HEK293 (cell line): ENCODE measurements at regions not wholly inside any gene's neighbourhood (a gene's known extent, or its start where the extent isn't known, plus 50 kb on each side); places are given as distances from the start of the nearest gene placed in this dataset.
A peak's percentile ranks its signal among the peaks of the same experiment; 100 is the strongest.

Experiments used
- CTCF ChIA-PET: fragments of 350-600 bp; formaldehyde crosslinking; extraction: SDS; loops from one replicate; lab custom pipeline; 2021; ENCODE audit warnings: antibody characterized with exemption; lab: Yijun Ruan, JAX
- POLR2A ChIA-PET: fragments of 300-600 bp; formaldehyde crosslinking; extraction: SDS; loops from one replicate; lab custom pipeline; 2020; ENCODE audit warnings: antibody characterized with exemption, inconsistent platforms; lab: Yijun Ruan, JAX
- H3K27ac ChIP-seq: fragments of 200-500 bp; sonication (Bioruptor generic); 2 replicates; pipeline ENCODE4 v1.5.1; 2014; ENCODE audit warnings: low read depth, low read length, control low read depth, inconsistent platforms; ENCODE audit errors: extremely low read depth
- H3K36me3 ChIP-seq, 2 experiments: fragments of 200-500 bp in 1 of 2; sonication (Bioruptor generic) in 1 of 2; 1 replicate in 1 of 2; 2 replicates in 1 of 2; pipeline ENCODE4 v1.5.1; 2014 to 2017; ENCODE audit warnings: inconsistent platforms in 2 of 2, low read length in 2 of 2; ENCODE audit not compliant: control insufficient read depth in 2 of 2, insufficient read depth in 1 of 2
- H3K4me1 ChIP-seq: fragments of 200-500 bp; sonication (Bioruptor generic); 2 replicates; pipeline ENCODE4 v1.5.1; 2014; ENCODE audit warnings: mild to moderate bottlenecking, low read length, inconsistent platforms; ENCODE audit not compliant: control insufficient read depth, insufficient read depth
- H3K4me3 ChIP-seq: 2 replicates; pipeline ENCODE4 v1.5.1; 2011; ENCODE audit warnings: low read depth, mild to moderate bottlenecking, control low read depth, low read length, moderate library complexity
- H3K9me3 ChIP-seq: fragments of 200-500 bp; sonication (Bioruptor generic); 2 replicates; pipeline ENCODE4 v1.5.1; 2014; ENCODE audit warnings: low read depth, low read length, inconsistent platforms; ENCODE audit not compliant: control insufficient read depth, insufficient read depth
- BCL6B ChIP-seq: fragments of 450-650 bp; formaldehyde crosslinking; IDR thresholded peaks from 2 replicates; pipeline ENCODE4 v1.5.1; 2017; ENCODE audit warnings: missing biosample characterization, missing genetic modification characterization
- HOXC10 ChIP-seq: sonication (generic); formaldehyde crosslinking; IDR thresholded peaks from 2 replicates; pipeline ENCODE4 v1.8.1; 2023; ENCODE audit warnings: mild to moderate bottlenecking, missing genetic modification reagents
- KLF10 ChIP-seq: fragments of 450-650 bp; IDR thresholded peaks from 2 replicates; pipeline ENCODE4 v1.5.1; 2018; ENCODE audit warnings: missing biosample characterization, mild to moderate bottlenecking, missing genetic modification characterization
- PRDM2 ChIP-seq: fragments of 450-650 bp; formaldehyde crosslinking; IDR thresholded peaks from 2 replicates; pipeline ENCODE4 v1.5.1; 2016; ENCODE audit warnings: missing biosample characterization, missing genetic modification characterization, borderline replicate concordance
- RBAK ChIP-seq: fragments of 450-650 bp; formaldehyde crosslinking; IDR thresholded peaks from 2 replicates; pipeline ENCODE4 v1.5.1; 2016; ENCODE audit warnings: missing biosample characterization, missing genetic modification characterization
- ZBTB1 ChIP-seq: fragments of 450-650 bp; formaldehyde crosslinking; IDR thresholded peaks from 2 replicates; pipeline ENCODE4 v1.5.1; 2016; ENCODE audit warnings: missing biosample characterization, missing genetic modification characterization
- ZIC2 ChIP-seq: fragments of 450-650 bp; formaldehyde crosslinking; IDR thresholded peaks from 2 replicates; pipeline ENCODE4 v1.5.1; 2016; ENCODE audit warnings: missing biosample characterization, missing genetic modification characterization
- ZNF140 ChIP-seq: fragments of 450-650 bp; formaldehyde crosslinking; IDR thresholded peaks from 2 replicates; pipeline ENCODE4 v1.5.1; 2016; ENCODE audit warnings: missing biosample characterization, missing genetic modification characterization
- ZNF155 ChIP-seq: fragments of 450-650 bp; formaldehyde crosslinking; IDR thresholded peaks from 2 replicates; pipeline ENCODE4 v1.5.1; 2016; ENCODE audit warnings: missing biosample characterization, missing genetic modification characterization
- ZNF175 ChIP-seq: fragments of 450-650 bp; formaldehyde crosslinking; IDR thresholded peaks from 2 replicates; pipeline ENCODE4 v1.5.1; 2016; ENCODE audit warnings: missing biosample characterization, missing genetic modification characterization
- ZNF223 ChIP-seq: fragments of 450-650 bp; formaldehyde crosslinking; IDR thresholded peaks from 2 replicates; pipeline ENCODE4 v1.5.1; 2016; ENCODE audit warnings: missing biosample characterization, missing genetic modification characterization
- ZNF239 ChIP-seq: fragments of 450-650 bp; formaldehyde crosslinking; IDR thresholded peaks from 2 replicates; pipeline ENCODE4 v1.5.1; 2016; ENCODE audit warnings: missing biosample characterization, missing genetic modification characterization
- ZNF391 ChIP-seq: fragments of 450-650 bp; formaldehyde crosslinking; IDR thresholded peaks from 2 replicates; pipeline ENCODE4 v1.5.1; 2016; ENCODE audit warnings: low read depth, missing biosample characterization, missing genetic modification characterization, borderline replicate concordance
- ZNF488 ChIP-seq: fragments of 450-650 bp; formaldehyde crosslinking; IDR thresholded peaks from 2 replicates; pipeline ENCODE4 v1.5.1; 2016; ENCODE audit warnings: missing biosample characterization, missing genetic modification characterization
- ZNF623 ChIP-seq: fragments of 450-650 bp; formaldehyde crosslinking; IDR thresholded peaks from 2 replicates; pipeline ENCODE4 v1.5.1; 2016; ENCODE audit warnings: missing biosample characterization, missing genetic modification characterization

DNA sequence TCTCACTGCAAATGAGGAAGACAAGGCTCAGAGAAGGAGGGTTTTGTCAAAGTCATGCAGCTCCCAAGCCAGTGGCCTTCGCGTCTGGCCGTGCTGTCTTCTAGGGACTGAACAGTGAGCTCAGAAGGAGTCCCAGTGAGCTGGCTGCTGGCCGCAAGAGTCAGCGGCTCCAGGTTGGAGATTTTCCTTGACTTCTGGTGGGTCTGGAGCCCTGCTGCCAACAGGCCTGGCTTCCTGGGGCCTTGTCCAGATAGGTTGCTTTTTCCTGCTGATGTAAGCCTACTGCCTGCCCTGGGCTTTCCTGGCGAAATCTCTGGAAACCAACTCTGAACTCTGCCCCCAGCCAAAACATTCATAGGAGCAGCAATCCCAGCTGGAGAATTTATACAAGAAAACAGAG lies 272.7 kb upstream of the CADM1 start:
- TF ChIP-seq RBAK (tag by site-specific recombination) (no peak), ZIC2 (tag by site-specific recombination) (peak; percentile 17; the same call in 1 of the 2 replicates)
- no peak overlapping the region for H3K4me3 ChIP-seq
- ChIA-PET CTCF (no interaction called here), POLR2A (no interaction called here)
- H3K4me1 ChIP-seq: no peaks in the 10 kb centered on the region
- no peak overlapping the region for H3K27ac ChIP-seq
- H3K36me3 ChIP-seq: no peaks in the 10 kb centered on the region
- no peaks in the 10 kb centered on the region for H3K9me3 ChIP-seq

- POLR2A ChIA-PET: no interaction called here
- H3K4me3 ChIP-seq: no peak overlapping the region
- H3K4me1 ChIP-seq: no peaks in the 10 kb centered on the region
- TF ChIP-seq ZBTB1 (tag by site-specific recombination) (no peak), ZNF223 (tag by site-specific recombination) (no peak), ZNF488 (tag by site-specific recombination) (no peak), KLF10 (tag by site-specific recombination) (no peak), BCL6B (tag by site-specific recombination) (no peak), ZNF140 (tag by site-specific recombination) (no peak), ZNF155 (tag by site-specific recombination) (no peak), ZNF391 (no peak)
- H3K36me3 ChIP-seq: no peaks in the 10 kb centered on the region
- H3K27ac ChIP-seq: no peak overlapping the region
- no peaks in the 10 kb centered on the region for H3K9me3 ChIP-seq
- CTCF ChIA-PET: no interaction called here
Measured at GRCh38 chr11:115775846-115776245, 271.6 kb upstream of the CADM1 start.

- no peaks in the 10 kb centered on the region for H3K9me3 ChIP-seq
- no peak overlapping the region for H3K27ac ChIP-seq
- ChIA-PET CTCF (no interaction called here), POLR2A (no interaction called here)
- H3K36me3 ChIP-seq: no peaks in the 10 kb centered on the region
- H3K4me3 ChIP-seq: no peak overlapping the region
- TF ChIP-seq ZNF175 (tag by site-specific recombination) (no peak), PRDM2 (tag by site-specific recombination) (no peak), ZNF239 (tag by site-specific recombination) (no peak), ZNF623 (tag by site-specific recombination) (no peak), HOXC10 (CRISPR knock-in tag) (no peak)
- no peaks in the 10 kb centered on the region for H3K4me1 ChIP-seq
Measured at GRCh38 chr11:115774756-115775155, 270.5 kb upstream of the CADM1 start.
